CD4-positive, alpha-beta memory T cell (primary cell): ENCODE measurements at regions not wholly inside any gene's neighbourhood (a gene's known extent, or its start where the extent isn't known, plus 50 kb on each side); places are given as distances from the start of the nearest gene placed in this dataset.
"Not testable (repeated sequence)": the region's sequence is repeated elsewhere in the genome, so short reads cannot be mapped to it uniquely, and the experiment has no call there.

Experiments used
- CTCF ChIA-PET: fragments of 350-600 bp; sonication (Branson Sonifier 250); formaldehyde crosslinking; loops from one replicate; lab custom pipeline; 2021; ENCODE audit warnings: inconsistent platforms; ENCODE audit not compliant: partially characterized antibody; lab: Charles Lee
- POLR2A ChIA-PET: fragments of 350-600 bp; sonication (Branson Sonifier 250); formaldehyde crosslinking; loops from one replicate; lab custom pipeline; 2021; ENCODE audit not compliant: partially characterized antibody; lab: Charles Lee
- DNase-seq, 5 donors: peaks; one replicate each; pipeline versions ENCODE4 v3.0.0 to v3.0.0-alpha.2; 2020 to 2022; ENCODE audit warnings: mixed read lengths in 1 of 5
- H3K27ac ChIP-seq: one replicate; pipeline ENCODE4 v1.7.0; 2013; ENCODE audit warnings: low read depth, low read length
- H3K27me3 ChIP-seq: 2 replicates; pipeline ENCODE4 v1.7.0; 2013; ENCODE audit warnings: mild to moderate bottlenecking, low read length, moderate library complexity; ENCODE audit not compliant: insufficient read depth
- H3K36me3 ChIP-seq: 2 replicates; pipeline ENCODE4 v1.7.0; 2013; ENCODE audit warnings: mild to moderate bottlenecking, low read length, moderate library complexity; ENCODE audit not compliant: insufficient read depth
- H3K4me1 ChIP-seq: 2 replicates; pipeline ENCODE4 v1.7.0; 2013; ENCODE audit warnings: mild to moderate bottlenecking, low read length, moderate library complexity; ENCODE audit not compliant: insufficient read depth
- H3K4me3 ChIP-seq, 2 donors: one replicate each; pipeline ENCODE4 v1.7.0; 2013; ENCODE audit warnings: low read length in 2 of 2, mild to moderate bottlenecking in 1 of 2
- H3K9me3 ChIP-seq, 2 donors: one replicate each; pipeline ENCODE4 v1.7.0; 2013; ENCODE audit warnings: low read length in 2 of 2, control low read depth in 1 of 2; ENCODE audit not compliant: control insufficient read depth in 1 of 2
- H3K27ac Mint-ChIP-seq, 7 donors: one replicate each; pipeline ENCODE4 v1.8.0; 2020 to 2021; ENCODE audit warnings: mixed read lengths in 7 of 7, mild to moderate bottlenecking in 6 of 7, inconsistent platforms in 3 of 7, moderate library complexity in 3 of 7
- H3K27me3 Mint-ChIP-seq, 2 donors: one replicate each; pipeline ENCODE4 v1.8.0; 2020 to 2021; ENCODE audit warnings: mixed read lengths in 2 of 2
- H3K36me3 Mint-ChIP-seq, 2 donors: one replicate each; pipeline ENCODE4 v1.8.0; 2020 to 2021; ENCODE audit warnings: mixed read lengths in 2 of 2, inconsistent platforms in 1 of 2, mild to moderate bottlenecking in 1 of 2
- H3K4me1 Mint-ChIP-seq, 4 donors: one replicate each; pipeline ENCODE4 v1.8.0; 2020 to 2021; ENCODE audit warnings: mixed read lengths in 4 of 4, mild to moderate bottlenecking in 1 of 4
- H3K4me3 Mint-ChIP-seq, 8 donors: one replicate each; pipeline ENCODE4 v1.8.0; 2020 to 2021; ENCODE audit warnings: mixed read lengths in 8 of 8, mild to moderate bottlenecking in 7 of 8, moderate library complexity in 6 of 8, inconsistent platforms in 3 of 8
- H3K9me3 Mint-ChIP-seq, 8 donors: one replicate each; pipeline ENCODE4 v1.8.0; 2020 to 2021; ENCODE audit warnings: mixed read lengths in 8 of 8, mild to moderate bottlenecking in 5 of 8, inconsistent platforms in 3 of 8, moderate library complexity in 1 of 8
- intact Hi-C: fragments of 100-400 bp; cut with micrococcal nuclease; formaldehyde crosslinking; loops from one replicate; pipeline ENCODE4 v1.15.1; 2023

DNA sequence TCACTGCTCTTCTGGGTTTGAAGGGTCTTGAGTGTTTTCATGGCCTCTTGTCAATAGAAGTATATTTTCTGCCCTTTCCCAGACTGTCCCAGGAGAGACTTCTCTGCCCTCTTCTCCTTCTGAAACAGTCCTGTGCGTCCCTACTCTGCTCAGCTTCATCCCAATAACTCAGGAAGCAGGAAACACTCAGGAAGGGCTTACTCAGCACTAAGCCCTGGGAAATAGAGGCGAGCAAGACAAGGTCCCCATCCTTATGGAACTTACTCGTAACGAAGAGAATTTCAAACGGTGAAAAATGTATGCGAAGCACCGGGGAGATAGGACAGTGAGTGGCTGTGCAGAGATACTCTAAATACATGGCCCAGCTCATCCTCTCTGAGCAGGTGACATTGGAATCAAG is 52.8 kb upstream of the TFRC start:
- peaks cover 0 to 4% (median 0%) of the 10 kb centered on the region in 4 donors for H3K4me1 Mint-ChIP-seq
- no peaks in the 10 kb centered on the region for H3K4me1 ChIP-seq
- no peaks in the 10 kb centered on the region for H3K36me3 Mint-ChIP-seq
- no peaks in the 10 kb centered on the region for H3K9me3 ChIP-seq
- ChIA-PET POLR2A (no interaction called here), CTCF (no interaction called here)
- no peak for DNase-seq
- no peaks in the 10 kb centered on the region for H3K27me3 Mint-ChIP-seq
- no peaks in the 10 kb centered on the region for H3K27me3 ChIP-seq
- H3K4me3 ChIP-seq, result no peak overlapping the region
- H3K36me3 ChIP-seq, result no peaks in the 10 kb centered on the region
- H3K27ac Mint-ChIP-seq, result no peak overlapping the region
- H3K9me3 Mint-ChIP-seq, result no peaks in the 10 kb centered on the region
- H3K27ac ChIP-seq, result no peak overlapping the region
- H3K4me3 Mint-ChIP-seq, result no peak overlapping the region
- intact Hi-C loops, result loop anchor here (10.0 kb wide), 1 partner anchor 50 kb away; the partner anchor contains the start of gene TFRC

- H3K4me1 ChIP-seq, H3K9me3 ChIP-seq, POLR2A ChIA-PET, H3K27ac Mint-ChIP-seq, H3K27ac ChIP-seq, H3K4me3 ChIP-seq, H3K4me3 Mint-ChIP-seq, CTCF ChIA-PET, H3K36me3 ChIP-seq, H3K4me1 Mint-ChIP-seq, DNase-seq, H3K27me3 ChIP-seq, H3K27me3 Mint-ChIP-seq, H3K36me3 Mint-ChIP-seq, H3K9me3 Mint-ChIP-seq: not testable (repeated sequence)
- intact Hi-C loops, result loop anchor here (10.0 kb wide), 1 partner anchor 49 kb away; the partner anchor contains the start of gene TFRC
These were observed 52.0 kb upstream of the TFRC start for GRCh38 chr3:196133869-196134268.

GRCh38 chr3:196131921-196132320 is 50.0 kb upstream of the TFRC start:
- H3K27ac Mint-ChIP-seq, result no peak overlapping the region
- DNase-seq, result no peak
- Histone ChIP-seq H3K9me3 (no peaks in the 10 kb centered on the region), H3K4me1 (peaks cover 12% of the 10 kb centered on the region), H3K27ac (no peak overlapping the region), H3K27me3 (no peaks in the 10 kb centered on the region), H3K36me3 (no peaks in the 10 kb centered on the region), H3K4me3 (no peak overlapping the region)
- H3K4me3 Mint-ChIP-seq, result no peak overlapping the region
- no peaks in the 10 kb centered on the region for H3K27me3 Mint-ChIP-seq
- no peaks in the 10 kb centered on the region for H3K36me3 Mint-ChIP-seq
- H3K9me3 Mint-ChIP-seq, result no peaks in the 10 kb centered on the region
- peaks cover 9 to 22% (median 15%) of the 10 kb centered on the region in 4 donors for H3K4me1 Mint-ChIP-seq
- ChIA-PET CTCF (interaction anchor here (0.6 kb wide), 1 partner anchor 58 kb away, joined by 3 read pairs; no protein-coding TSS in a partner anchor), POLR2A (no interaction called here)
- intact Hi-C loops, result loop anchor here (10.0 kb wide), 1 partner anchor 47 kb away; the partner anchor contains the start of gene TFRC
